ENCODE measurements at regions not wholly inside any gene's neighbourhood (a gene's known extent, or its start where the extent isn't known, plus 50 kb on each side); places are given as distances from the start of the nearest gene placed in this dataset.
"Not testable (repeated sequence)": the region's sequence is repeated elsewhere in the genome, so short reads cannot be mapped to it uniquely, and the experiment has no call there.

- Mint-ChIP-seq H3K4me1 (ENCODE audit: low read depth, unreplicated experiment) (no peaks in the 10 kb centered on the region), H3K36me3 (ENCODE audit: unreplicated experiment) (no peaks in the 10 kb centered on the region), H3K4me3 (ENCODE audit: unreplicated experiment) (no peak overlapping the region), H3K27ac (ENCODE audit: unreplicated experiment) (no peak overlapping the region), H3K27me3 (ENCODE audit: unreplicated experiment) (no peaks in the 10 kb centered on the region), H3K9me3 (ENCODE audit: unreplicated experiment) (peaks cover 3% of the 10 kb centered on the region)
- no peak for DNase-seq
- no peak for TF ChIP-seq CTCF (IDR thresholded peaks at IDR 0.05; ENCODE audit: partially characterized antibody, unreplicated experiment)
Observed at GRCh38 chr2:106322281-106322680, 128.2 kb upstream of the UXS1 start.

- H3K9me3 Mint-ChIP-seq (ENCODE audit: unreplicated experiment); H3K4me1 Mint-ChIP-seq (ENCODE audit: low read depth, unreplicated experiment); H3K4me3 Mint-ChIP-seq (ENCODE audit: unreplicated experiment); H3K27me3 Mint-ChIP-seq (ENCODE audit: unreplicated experiment); H3K27ac Mint-ChIP-seq (ENCODE audit: unreplicated experiment); DNase-seq; H3K36me3 Mint-ChIP-seq (ENCODE audit: unreplicated experiment): not testable (repeated sequence)
Observed at GRCh38 chr2:106320439-106320838, 126.3 kb upstream of the UXS1 start.

GRCh38 chr2:106316915-106317314 lies 122.8 kb upstream of the UXS1 start:
- Mint-ChIP-seq H3K36me3 (ENCODE audit: unreplicated experiment) (no peaks in the 10 kb centered on the region), H3K4me1 (ENCODE audit: low read depth, unreplicated experiment) (peaks cover 4% of the 10 kb centered on the region), H3K27me3 (ENCODE audit: unreplicated experiment) (peaks cover 3% of the 10 kb centered on the region), H3K9me3 (ENCODE audit: unreplicated experiment) (peaks cover 3% of the 10 kb centered on the region), H3K4me3 (ENCODE audit: unreplicated experiment) (no peak overlapping the region), H3K27ac (ENCODE audit: unreplicated experiment) (no peak overlapping the region)
- no peak for DNase-seq
- no peak for TF ChIP-seq CTCF (IDR thresholded peaks at IDR 0.05; ENCODE audit: partially characterized antibody, unreplicated experiment)

- no peak for DNase-seq
- H3K9me3 Mint-ChIP-seq (ENCODE audit: unreplicated experiment): no peaks in the 10 kb centered on the region
- peaks cover 4% of the 10 kb centered on the region for H3K4me1 Mint-ChIP-seq (ENCODE audit: low read depth, unreplicated experiment)
- H3K27me3 Mint-ChIP-seq (ENCODE audit: unreplicated experiment): peaks cover 3% of the 10 kb centered on the region
- H3K4me3 Mint-ChIP-seq (ENCODE audit: unreplicated experiment): no peak overlapping the region
- peak overlapping the region; percentile 57 for H3K27ac Mint-ChIP-seq (ENCODE audit: unreplicated experiment)
- no peaks in the 10 kb centered on the region for H3K36me3 Mint-ChIP-seq (ENCODE audit: unreplicated experiment)
- no peak for TF ChIP-seq CTCF (IDR thresholded peaks at IDR 0.05; ENCODE audit: partially characterized antibody, unreplicated experiment)
Observed at GRCh38 chr2:106314444-106314843, 120.3 kb upstream of the UXS1 start.

- Mint-ChIP-seq H3K4me3 (ENCODE audit: unreplicated experiment) (no peak overlapping the region), H3K36me3 (ENCODE audit: unreplicated experiment) (no peaks in the 10 kb centered on the region), H3K27ac (ENCODE audit: unreplicated experiment) (no peak overlapping the region), H3K9me3 (ENCODE audit: unreplicated experiment) (no peaks in the 10 kb centered on the region), H3K27me3 (ENCODE audit: unreplicated experiment) (peaks cover 3% of the 10 kb centered on the region), H3K4me1 (ENCODE audit: low read depth, unreplicated experiment) (peaks cover 4% of the 10 kb centered on the region)
- DNase-seq: no peak
- no peak for TF ChIP-seq CTCF (IDR thresholded peaks at IDR 0.05; ENCODE audit: partially characterized antibody, unreplicated experiment)
Observed at GRCh38 chr2:106311041-106311370, 116.9 kb upstream of the UXS1 start.

GRCh38 chr2:106307860-106308259 lies 113.8 kb upstream of the UXS1 start:
- H3K4me1 Mint-ChIP-seq (ENCODE audit: low read depth, unreplicated experiment): no peaks in the 10 kb centered on the region
- H3K4me3 Mint-ChIP-seq (ENCODE audit: unreplicated experiment): no peak overlapping the region
- H3K36me3 Mint-ChIP-seq (ENCODE audit: unreplicated experiment): no peaks in the 10 kb centered on the region
- no peak for TF ChIP-seq CTCF (IDR thresholded peaks at IDR 0.05; ENCODE audit: partially characterized antibody, unreplicated experiment)
- no peaks in the 10 kb centered on the region for H3K27me3 Mint-ChIP-seq (ENCODE audit: unreplicated experiment)
- no peak for DNase-seq
- H3K9me3 Mint-ChIP-seq (ENCODE audit: unreplicated experiment): peaks cover 3% of the 10 kb centered on the region
- H3K27ac Mint-ChIP-seq (ENCODE audit: unreplicated experiment): no peak overlapping the region
